Psoas muscle (tissue), 7 donors: ENCODE measurements at regions not wholly inside any gene's neighbourhood (a gene's known extent, or its start where the extent isn't known, plus 50 kb on each side); places are given as distances from the start of the nearest gene placed in this dataset.
A peak's percentile ranks its signal among the peaks of the same experiment; 100 is the strongest.

Source experiments
- ATAC-seq, 4 donors: fragments of 200-7000 bp; cut with Tn5 transposase; one replicate each; pipeline ENCODE4 v1.9.1; 2020; ENCODE audit warnings: moderate library complexity in 3 of 4, mild to moderate bottlenecking in 2 of 4
- DNase-seq, 2 donors: peaks; one replicate each; pipeline ENCODE4 v3.0.0-alpha.2; 2020
- H3K27ac ChIP-seq: fragments of 200-600 bp; one replicate; pipeline ENCODE4 v1.8.0; 2022
- H3K27me3 ChIP-seq, 3 donors: fragments of 200-600 bp in 1 of 3; one replicate each; pipeline versions ENCODE4 v1.6.1 to v1.8.0; 2013 to 2022; ENCODE audit warnings: low read length in 2 of 3, mild to moderate bottlenecking in 2 of 3, moderate library complexity in 1 of 3; ENCODE audit not compliant: insufficient read depth in 3 of 3
- H3K36me3 ChIP-seq, 2 donors: fragments of 200-600 bp in 1 of 2; one replicate each; pipeline versions ENCODE4 v1.6.1 to v1.8.0; 2013 to 2022; ENCODE audit warnings: low read depth in 1 of 2, mild to moderate bottlenecking in 1 of 2, moderate library complexity in 1 of 2; ENCODE audit not compliant: insufficient read depth in 1 of 2
- H3K4me1 ChIP-seq: fragments of 200-600 bp; one replicate; pipeline ENCODE4 v1.8.0; 2022
- H3K4me3 ChIP-seq: fragments of 200-600 bp; one replicate; pipeline ENCODE4 v1.8.0; 2022; ENCODE audit warnings: mild to moderate bottlenecking
- H3K9me3 ChIP-seq: fragments of 200-600 bp; one replicate; pipeline ENCODE4 v1.8.0; 2022
- WGBS, 3 donors: extraction: QIAGEN DNeasy Blood & Tissue Kit; methylation state at CpG; one replicate each; pipeline versions ENCODE4 v1.1.6 to v1.1.7; 2013; 5-methylcytosine and 5-hydroxymethylcytosine counted together
- intact Hi-C, 2 donors: fragments of 100-400 bp; cut with DNase I; formaldehyde crosslinking; loops; one replicate each; pipeline versions ENCODE4 v1.11.0 to v1.14.2; 2022
- TF ChIP-seq, protein P1 (sequence below): fragments of 200-600 bp; IDR thresholded peaks from one replicate; pipeline ENCODE4 v1.8.0; 2022; ENCODE audit warnings: antibody characterized with exemption
- donor health status: healthy with polysubstance abuse.
- donor health status: DM: no; HTN: no; CAD: no; lungs with moderate emphysema.
- donor health status: Bipolar disorder and iron deficiency.
- donor health status: healthy.
- donor health status: DM: yes; HTN: yes; CAD: no.
- donor health status: DM: no; HTN: no; CAD: no.
- donor health status: DM: yes; HTN: yes; CAD: no.

DNA sequence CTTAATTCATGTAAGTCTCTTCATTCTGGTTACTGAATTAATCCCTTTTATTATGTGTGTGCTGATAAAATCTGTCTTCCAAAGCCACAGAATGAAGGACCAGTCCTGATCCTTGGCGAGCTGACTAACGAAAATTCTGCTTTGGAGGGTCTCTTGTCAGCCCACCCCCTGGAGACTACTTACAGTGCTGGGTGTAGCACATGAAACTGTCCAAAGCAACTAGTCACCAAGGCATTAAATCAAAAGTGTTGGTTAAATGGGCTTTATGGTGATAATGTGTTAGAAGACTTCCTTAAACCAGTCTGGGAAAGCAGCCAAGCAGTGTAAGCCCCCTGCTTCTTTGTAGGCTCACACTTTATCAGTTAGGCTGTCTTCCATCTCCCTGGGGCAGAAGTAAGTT lies 420.2 kb downstream of the SUCLG1 start:
- no peaks in the 10 kb centered on the region for H3K27me3 ChIP-seq
- intact Hi-C loops: no loop called here
- TF ChIP-seq, protein P1, sequence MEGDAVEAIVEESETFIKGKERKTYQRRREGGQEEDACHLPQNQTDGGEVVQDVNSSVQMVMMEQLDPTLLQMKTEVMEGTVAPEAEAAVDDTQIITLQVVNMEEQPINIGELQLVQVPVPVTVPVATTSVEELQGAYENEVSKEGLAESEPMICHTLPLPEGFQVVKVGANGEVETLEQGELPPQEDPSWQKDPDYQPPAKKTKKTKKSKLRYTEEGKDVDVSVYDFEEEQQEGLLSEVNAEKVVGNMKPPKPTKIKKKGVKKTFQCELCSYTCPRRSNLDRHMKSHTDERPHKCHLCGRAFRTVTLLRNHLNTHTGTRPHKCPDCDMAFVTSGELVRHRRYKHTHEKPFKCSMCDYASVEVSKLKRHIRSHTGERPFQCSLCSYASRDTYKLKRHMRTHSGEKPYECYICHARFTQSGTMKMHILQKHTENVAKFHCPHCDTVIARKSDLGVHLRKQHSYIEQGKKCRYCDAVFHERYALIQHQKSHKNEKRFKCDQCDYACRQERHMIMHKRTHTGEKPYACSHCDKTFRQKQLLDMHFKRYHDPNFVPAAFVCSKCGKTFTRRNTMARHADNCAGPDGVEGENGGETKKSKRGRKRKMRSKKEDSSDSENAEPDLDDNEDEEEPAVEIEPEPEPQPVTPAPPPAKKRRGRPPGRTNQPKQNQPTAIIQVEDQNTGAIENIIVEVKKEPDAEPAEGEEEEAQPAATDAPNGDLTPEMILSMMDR: no peak
- no peak overlapping the region for H3K4me3 ChIP-seq
- no peaks in the 10 kb centered on the region for H3K4me1 ChIP-seq
- WGBS, 3 donors: 33 to 41% (median 36%) methylated on average over 2 of the region's 2 CpGs
- H3K27ac ChIP-seq: no peak overlapping the region
- DNase-seq (no peak), ATAC-seq (no peak)
- no peaks in the 10 kb centered on the region for H3K9me3 ChIP-seq
- no peaks in the 10 kb centered on the region for H3K36me3 ChIP-seq

DNA sequence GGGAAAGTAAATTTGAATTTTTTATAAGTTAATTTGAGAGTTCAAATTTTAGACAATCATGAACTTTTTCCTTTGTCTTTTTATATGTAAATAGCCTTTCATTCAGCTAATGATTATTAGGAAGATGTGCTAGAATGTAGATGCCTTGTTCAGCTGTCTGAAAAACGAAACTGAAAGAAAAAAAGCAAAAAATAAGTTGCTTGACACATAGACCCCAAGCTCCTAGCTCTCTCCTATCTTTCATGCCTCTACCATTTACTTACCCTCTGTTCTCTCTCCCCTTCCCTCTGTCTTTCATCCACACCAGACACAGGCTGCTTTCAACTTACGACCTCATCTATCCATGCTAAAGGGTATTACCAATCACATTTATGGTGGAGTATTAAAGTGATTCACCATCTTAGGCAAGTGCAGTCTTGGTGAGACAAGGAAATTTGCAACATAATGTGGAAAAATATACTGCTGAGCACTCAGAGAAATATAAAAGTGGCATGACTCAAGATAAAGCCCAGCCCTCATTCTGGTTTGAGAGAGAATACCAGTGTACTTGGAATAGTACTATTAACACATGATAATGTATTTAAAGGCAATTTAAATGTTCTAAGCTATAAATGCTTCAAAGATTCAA lies 425.6 kb downstream of the SUCLG1 start:
- WGBS, 3 donors: 27 to 55% (median 36%) methylated on average over 2 of the region's 2 CpGs
- H3K36me3 ChIP-seq: no peaks in the 10 kb centered on the region
- H3K27me3 ChIP-seq: no peaks in the 10 kb centered on the region
- intact Hi-C loops: no loop called here
- H3K9me3 ChIP-seq: no peaks in the 10 kb centered on the region
- TF ChIP-seq, protein P1: no peak
- H3K27ac ChIP-seq: no peak overlapping the region
- no peak overlapping the region for H3K4me3 ChIP-seq
- DNase-seq (no peak), ATAC-seq (no peak)
- no peaks in the 10 kb centered on the region for H3K4me1 ChIP-seq

DNA sequence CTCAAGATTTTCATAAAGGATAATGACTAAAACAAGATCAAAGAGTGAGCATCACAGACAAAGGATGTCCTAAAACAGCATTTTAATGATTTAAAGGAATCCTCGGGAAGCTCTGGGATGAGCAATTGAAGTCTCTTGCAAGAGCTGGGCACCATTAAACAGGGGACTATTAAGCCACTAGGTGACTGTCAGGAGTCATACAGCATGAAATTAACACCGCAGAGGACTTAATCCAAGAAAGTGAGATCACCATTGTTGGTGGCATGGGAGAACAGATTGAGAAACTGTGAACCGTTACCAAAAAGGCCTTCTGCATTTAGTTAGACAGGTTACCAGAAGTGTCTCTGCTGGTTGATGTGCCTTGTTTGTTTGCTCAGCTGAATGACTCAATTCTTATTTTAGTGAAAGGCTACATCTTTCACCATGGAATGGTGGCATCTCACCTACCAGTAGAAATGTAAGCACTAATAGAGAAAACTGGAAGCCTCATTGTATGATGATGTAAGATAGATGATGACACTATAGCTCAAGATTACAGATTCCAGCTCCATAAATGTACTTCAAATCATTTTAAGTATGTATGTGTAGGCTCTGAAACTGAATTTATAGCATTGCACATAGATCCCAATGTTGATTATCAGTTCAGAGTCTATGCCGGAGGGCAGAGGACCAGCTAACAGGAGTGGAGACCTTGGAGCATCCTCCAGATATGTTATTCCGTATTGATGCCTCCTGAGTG lies 427.6 kb downstream of the SUCLG1 start:
- no peak overlapping the region for H3K27ac ChIP-seq
- no peak overlapping the region for H3K4me3 ChIP-seq
- H3K27me3 ChIP-seq: no peaks in the 10 kb centered on the region
- no peaks in the 10 kb centered on the region for H3K9me3 ChIP-seq
- DNase-seq: no peak
- peak in 2 of 4 donors; percentile 27 to 78 for ATAC-seq
- WGBS, 3 donors: 71 to 82% (median 74%) methylated on average over 5 of the region's 5 CpGs
- intact Hi-C loops: no loop called here
- no peaks in the 10 kb centered on the region for H3K4me1 ChIP-seq
- no peaks in the 10 kb centered on the region for H3K36me3 ChIP-seq
- TF ChIP-seq, protein P1: no peak

- no peaks in the 10 kb centered on the region for H3K36me3 ChIP-seq
- WGBS, 3 donors: 30 to 55% (median 40%) methylated on average over 4 of the region's 4 CpGs
- H3K9me3 ChIP-seq: no peaks in the 10 kb centered on the region
- H3K27me3 ChIP-seq: no peaks in the 10 kb centered on the region
- peak in 1 of 4 donors; percentile 73 for ATAC-seq
- H3K4me1 ChIP-seq: no peaks in the 10 kb centered on the region
- TF ChIP-seq, protein P1: no peak
- no peak for DNase-seq
- no peak overlapping the region for H3K4me3 ChIP-seq
- intact Hi-C loops: no loop called here
- H3K27ac ChIP-seq: no peak overlapping the region
Observed at GRCh38 chr2:84029903-84030575, 429.0 kb downstream of the SUCLG1 start.
